Hepatocyte (in vitro differentiated cells): ENCODE measurements at regions not wholly inside any gene's neighbourhood (a gene's known extent, or its start where the extent isn't known, plus 50 kb on each side); places are given as distances from the start of the nearest gene placed in this dataset.
A peak's percentile ranks its signal among the peaks of the same experiment; 100 is the strongest.

Experiments used
- DNase-seq: peaks from one replicate; pipeline ENCODE4 v3.0.0-alpha.2; 2016; ENCODE audit warnings: low spot score
- H2AFZ ChIP-seq: fragments of 200-600 bp; sonication (generic); 2 replicates; pipeline ENCODE4 v1.6.0; 2016; ENCODE audit warnings: antibody characterized with exemption, mild to moderate bottlenecking
- H3K27ac ChIP-seq: fragments of 200-600 bp; sonication (generic); 2 replicates; pipeline ENCODE4 v1.5.1; 2016; ENCODE audit warnings: mild to moderate bottlenecking
- H3K27me3 ChIP-seq: fragments of 200-600 bp; sonication (generic); 2 replicates; pipeline ENCODE4 v1.6.1; 2016
- H3K36me3 ChIP-seq: fragments of 200-600 bp; sonication (generic); replicated peaks from 2 replicates; pipeline ENCODE4 v1.5.1; 2016; ENCODE audit warnings: low read depth; ENCODE audit not compliant: insufficient read depth
- H3K4me1 ChIP-seq: fragments of 200-600 bp; sonication (generic); 2 replicates; pipeline ENCODE4 v1.5.1; 2016; ENCODE audit warnings: mild to moderate bottlenecking, moderate library complexity; ENCODE audit not compliant: insufficient read depth
- H3K4me2 ChIP-seq: fragments of 200-600 bp; sonication (generic); 2 replicates; pipeline ENCODE4 v1.6.0; 2016
- H3K4me3 ChIP-seq: fragments of 200-600 bp; sonication (generic); 2 replicates; pipeline ENCODE4 v1.5.1; 2016; ENCODE audit warnings: mild to moderate bottlenecking
- H3K79me2 ChIP-seq: fragments of 200-600 bp; sonication (generic); 2 replicates; pipeline ENCODE4 v1.6.0; 2017; ENCODE audit warnings: mild to moderate bottlenecking
- H3K9me2 ChIP-seq: fragments of 200-600 bp; sonication (generic); replicated peaks from 2 replicates; pipeline ENCODE4 v1.6.0; 2017; ENCODE audit warnings: mild to moderate bottlenecking; ENCODE audit not compliant: insufficient read depth
- H3K9me3 ChIP-seq: fragments of 200-600 bp; sonication (generic); 2 replicates; pipeline ENCODE4 v1.5.1; 2016; ENCODE audit warnings: low read depth, mild to moderate bottlenecking
- H4K20me1 ChIP-seq: fragments of 200-600 bp; sonication (generic); 2 replicates; pipeline ENCODE4 v1.6.0; 2016; ENCODE audit warnings: mild to moderate bottlenecking; ENCODE audit not compliant: insufficient read depth, poor library complexity, severe bottlenecking
- CTCF ChIP-seq: fragments of 200-600 bp; sonication (generic); IDR thresholded peaks from 2 replicates; pipeline ENCODE4 v1.5.1; 2016; ENCODE audit warnings: antibody characterized with exemption, mild to moderate bottlenecking; ENCODE audit not compliant: poor library complexity
- EZH2 ChIP-seq: fragments of 200-600 bp; sonication (generic); IDR thresholded peaks from 2 replicates; pipeline ENCODE4 v1.6.1; 2016; ENCODE audit warnings: antibody characterized with exemption, mild to moderate bottlenecking, borderline replicate concordance
- EZH2phosphoT487 ChIP-seq: fragments of 200-600 bp; sonication (generic); IDR thresholded peaks from one replicate; pipeline ENCODE4 v1.6.1; 2018; ENCODE audit warnings: antibody characterized with exemption, mild to moderate bottlenecking, low read depth, moderate library complexity; ENCODE audit not compliant: unreplicated experiment, severe bottlenecking
- whole genome bisulfite sequencing: methylation state at CpG from one replicate; pipeline ENCODE4 v1.1.6; 2016; ENCODE audit warnings: low lambda C conversion rate; ENCODE audit errors: missing lambda C conversion rate; 5-methylcytosine and 5-hydroxymethylcytosine counted together

- Histone ChIP-seq H3K4me3 (no peak overlapping the region), H3K79me2 (no peaks in the 10 kb centered on the region), H2AFZ (no peak overlapping the region), H3K9me2 (no peaks in the 10 kb centered on the region), H3K4me1 (no peaks in the 10 kb centered on the region), H3K27ac (no peak overlapping the region), H3K4me2 (peak overlapping the region; percentile 7), H3K9me3 (no peaks in the 10 kb centered on the region), H3K27me3 (no peaks in the 10 kb centered on the region), H3K36me3 (no peaks in the 10 kb centered on the region), H4K20me1 (no peaks in the 10 kb centered on the region)
- WGBS, result 43% methylated on average over 3 of the region's 3 CpGs
- no peak for TF ChIP-seq CTCF
- no peak for TF ChIP-seq EZH2phosphoT487
- TF ChIP-seq EZH2, result no peak
- DNase-seq, result no peak
These were observed 244.8 kb upstream of the FAM83B start for GRCh38 chr6:54601600-54602300.

- no peak overlapping the region for H2AFZ ChIP-seq
These were observed 244.0 kb upstream of the FAM83B start for GRCh38 chr6:54602591-54602990.

GRCh38 chr6:54609981-54610380, 236.6 kb upstream of the FAM83B start:
- DNase-seq, result no peak
- no peak overlapping the region for H3K4me2 ChIP-seq
- H3K36me3 ChIP-seq, result no peaks in the 10 kb centered on the region
- H3K79me2 ChIP-seq, result no peaks in the 10 kb centered on the region
- no peaks in the 10 kb centered on the region for H3K9me2 ChIP-seq
- H3K9me3 ChIP-seq, result no peaks in the 10 kb centered on the region
- H3K4me3 ChIP-seq, result no peak overlapping the region
- no peaks in the 10 kb centered on the region for H3K4me1 ChIP-seq
- H4K20me1 ChIP-seq, result no peaks in the 10 kb centered on the region
- H2AFZ ChIP-seq, result no peak overlapping the region
- TF ChIP-seq CTCF (no peak), EZH2 (no peak), EZH2phosphoT487 (no peak)
- H3K27me3 ChIP-seq, result no peaks in the 10 kb centered on the region
- no peak overlapping the region for H3K27ac ChIP-seq

More at GRCh38 chr6:54602591-54602990, 244.0 kb upstream of the FAM83B start:
- Histone ChIP-seq H3K79me2 (no peaks in the 10 kb centered on the region), H3K9me2 (no peaks in the 10 kb centered on the region), H3K4me3 (no peak overlapping the region), H3K27me3 (no peaks in the 10 kb centered on the region), H3K9me3 (no peaks in the 10 kb centered on the region), H3K4me1 (no peaks in the 10 kb centered on the region), H3K4me2 (no peak overlapping the region), H4K20me1 (no peaks in the 10 kb centered on the region), H3K36me3 (no peaks in the 10 kb centered on the region), H3K27ac (no peak overlapping the region)
- TF ChIP-seq EZH2 (no peak), CTCF (no peak), EZH2phosphoT487 (no peak)
- no peak for DNase-seq
- 90% methylated on average over 3 of the region's 3 CpGs for WGBS
